ENCODE measurements at regions not wholly inside any gene's neighbourhood (a gene's known extent, or its start where the extent isn't known, plus 50 kb on each side); places are given as distances from the start of the nearest gene placed in this dataset.

GRCh38 chr20:22312744-22313346, 271.5 kb downstream of the FOXA2 start:
- H3K27ac ChIP-seq = no peak overlapping the region
- TF ChIP-seq, protein P1, sequence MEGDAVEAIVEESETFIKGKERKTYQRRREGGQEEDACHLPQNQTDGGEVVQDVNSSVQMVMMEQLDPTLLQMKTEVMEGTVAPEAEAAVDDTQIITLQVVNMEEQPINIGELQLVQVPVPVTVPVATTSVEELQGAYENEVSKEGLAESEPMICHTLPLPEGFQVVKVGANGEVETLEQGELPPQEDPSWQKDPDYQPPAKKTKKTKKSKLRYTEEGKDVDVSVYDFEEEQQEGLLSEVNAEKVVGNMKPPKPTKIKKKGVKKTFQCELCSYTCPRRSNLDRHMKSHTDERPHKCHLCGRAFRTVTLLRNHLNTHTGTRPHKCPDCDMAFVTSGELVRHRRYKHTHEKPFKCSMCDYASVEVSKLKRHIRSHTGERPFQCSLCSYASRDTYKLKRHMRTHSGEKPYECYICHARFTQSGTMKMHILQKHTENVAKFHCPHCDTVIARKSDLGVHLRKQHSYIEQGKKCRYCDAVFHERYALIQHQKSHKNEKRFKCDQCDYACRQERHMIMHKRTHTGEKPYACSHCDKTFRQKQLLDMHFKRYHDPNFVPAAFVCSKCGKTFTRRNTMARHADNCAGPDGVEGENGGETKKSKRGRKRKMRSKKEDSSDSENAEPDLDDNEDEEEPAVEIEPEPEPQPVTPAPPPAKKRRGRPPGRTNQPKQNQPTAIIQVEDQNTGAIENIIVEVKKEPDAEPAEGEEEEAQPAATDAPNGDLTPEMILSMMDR (IDR thresholded peaks at IDR 0.05; ENCODE audit: low read depth, low read length) = peak; percentile 51; the same call in 1 of the 2 replicates
- no peak overlapping the region for H3K4me3 ChIP-seq (ENCODE audit: low read depth, low read length)
- DNase-seq = no peak
- H3K9me3 ChIP-seq (ENCODE audit: severe bottlenecking) = no peaks in the 10 kb centered on the region
- H3K27me3 ChIP-seq (ENCODE audit: insufficient read depth, low read depth, severe bottlenecking) = peaks cover 62% of the 10 kb centered on the region
- no peaks in the 10 kb centered on the region for H3K36me3 ChIP-seq

- H3K27ac ChIP-seq = no peak overlapping the region
- TF ChIP-seq, protein P1 (IDR thresholded peaks at IDR 0.05; ENCODE audit: low read depth, low read length) = no peak
- no peak for DNase-seq
- no peaks in the 10 kb centered on the region for H3K36me3 ChIP-seq
- peaks cover 52% of the 10 kb centered on the region for H3K27me3 ChIP-seq (ENCODE audit: insufficient read depth, low read depth, severe bottlenecking)
- no peak overlapping the region for H3K4me3 ChIP-seq (ENCODE audit: low read depth, low read length)
- no peaks in the 10 kb centered on the region for H3K9me3 ChIP-seq (ENCODE audit: severe bottlenecking)
These were observed 275.4 kb downstream of the FOXA2 start for GRCh38 chr20:22308934-22309333.

- TF ChIP-seq, protein P1 (IDR thresholded peaks at IDR 0.05; ENCODE audit: low read depth, low read length) = no peak
- no peaks in the 10 kb centered on the region for H3K9me3 ChIP-seq (ENCODE audit: severe bottlenecking)
- peaks cover 54% of the 10 kb centered on the region for H3K27me3 ChIP-seq (ENCODE audit: insufficient read depth, low read depth, severe bottlenecking)
- no peak overlapping the region for H3K4me3 ChIP-seq (ENCODE audit: low read depth, low read length)
- H3K27ac ChIP-seq = no peak overlapping the region
- DNase-seq = no peak
- H3K36me3 ChIP-seq = no peaks in the 10 kb centered on the region
These were observed 277.0 kb downstream of the FOXA2 start for GRCh38 chr20:22307409-22307808.

- peaks cover 43% of the 10 kb centered on the region for H3K27me3 ChIP-seq (ENCODE audit: insufficient read depth, low read depth, severe bottlenecking)
- no peak overlapping the region for H3K4me3 ChIP-seq (ENCODE audit: low read depth, low read length)
- TF ChIP-seq, protein P1 (IDR thresholded peaks at IDR 0.05; ENCODE audit: low read depth, low read length) = no peak
- DNase-seq = no peak
- H3K27ac ChIP-seq = no peak overlapping the region
- H3K9me3 ChIP-seq (ENCODE audit: severe bottlenecking) = no peaks in the 10 kb centered on the region
- H3K36me3 ChIP-seq = no peaks in the 10 kb centered on the region
These were observed 279.0 kb downstream of the FOXA2 start for GRCh38 chr20:22305381-22305780.

GRCh38 chr20:22303523-22303922, 280.8 kb downstream of the FOXA2 start:
- Histone ChIP-seq H3K36me3 (no peaks in the 10 kb centered on the region), H3K4me3 (ENCODE audit: low read depth, low read length) (no peak overlapping the region), H3K9me3 (ENCODE audit: severe bottlenecking) (no peaks in the 10 kb centered on the region), H3K27me3 (ENCODE audit: insufficient read depth, low read depth, severe bottlenecking) (peaks cover 34% of the 10 kb centered on the region), H3K27ac (no peak overlapping the region)
- no peak for DNase-seq
- TF ChIP-seq, protein P1 (IDR thresholded peaks at IDR 0.05; ENCODE audit: low read depth, low read length) = peak; percentile 49

DNA sequence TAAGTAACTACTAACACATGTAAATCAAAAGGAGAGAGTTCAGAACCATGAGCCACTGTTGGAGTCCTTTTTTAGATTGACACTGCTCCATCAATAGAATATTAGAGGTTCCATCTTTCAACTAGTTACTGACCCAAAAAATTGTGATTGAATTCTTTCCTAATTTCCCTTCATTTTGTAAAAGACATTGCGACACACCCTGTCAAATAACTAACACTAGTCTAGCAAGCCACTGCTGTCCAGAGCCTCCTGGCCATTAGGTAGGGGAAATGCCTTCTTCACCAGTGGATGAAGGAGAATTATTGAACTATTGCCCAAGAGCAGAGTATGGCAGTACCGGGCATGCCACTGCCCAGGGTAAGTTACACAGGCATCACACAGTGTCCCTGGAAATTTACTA, 282.3 kb downstream of the FOXA2 start:
- DNase-seq = no peak
- Histone ChIP-seq H3K27ac (no peak overlapping the region), H3K36me3 (no peaks in the 10 kb centered on the region), H3K9me3 (ENCODE audit: severe bottlenecking) (no peaks in the 10 kb centered on the region), H3K4me3 (ENCODE audit: low read depth, low read length) (no peak overlapping the region), H3K27me3 (ENCODE audit: insufficient read depth, low read depth, severe bottlenecking) (peaks cover 32% of the 10 kb centered on the region)
- TF ChIP-seq, protein P1 (IDR thresholded peaks at IDR 0.05; ENCODE audit: low read depth, low read length) = no peak

Data from WERI-Rb-1 (cell line).